Uterus (tissue), 2 donors: ENCODE measurements at regions not wholly inside any gene's neighbourhood (a gene's known extent, or its start where the extent isn't known, plus 50 kb on each side); places are given as distances from the start of the nearest gene placed in this dataset.
"Not testable (repeated sequence)": the region's sequence is repeated elsewhere in the genome, so short reads cannot be mapped to it uniquely, and the experiment has no call there.

Experiments used
- CTCF ChIP-seq, 4 experiments: fragments of 200-600 bp in 2 of 4; fragments of 450-650 bp in 2 of 4; sonication (generic) in 2 of 4; IDR thresholded peaks; one replicate each; pipeline ENCODE4 v1.5.1; 2016 to 2019; ENCODE audit warnings: antibody characterized with exemption in 4 of 4, mild to moderate bottlenecking in 2 of 4, moderate library complexity in 1 of 4
- POLR2A ChIP-seq, 2 donors: fragments of 450-650 bp; IDR thresholded peaks; one replicate each; pipeline ENCODE4 v1.6.1; 2016; ENCODE audit warnings: antibody characterized with exemption in 2 of 2, mild to moderate bottlenecking in 1 of 2, moderate library complexity in 1 of 2

- TF ChIP-seq CTCF, POLR2A (IDR thresholded peaks at IDR 0.05): not testable (repeated sequence)
These were observed 181.5 kb downstream of the WSCD1 start for GRCh38 chr17:6251640-6252039.
